SK-N-MC (cell line): ENCODE measurements at regions not wholly inside any gene's neighbourhood (a gene's known extent, or its start where the extent isn't known, plus 50 kb on each side); places are given as distances from the start of the nearest gene placed in this dataset.
"Not testable (repeated sequence)": the region's sequence is repeated elsewhere in the genome, so short reads cannot be mapped to it uniquely, and the experiment has no call there.

Source experiments
- DNase-seq: peaks from one replicate; pipeline ENCODE4 v3.0.0-alpha.2; 2011; ENCODE audit warnings: low read depth, low spot score
- H3K27ac ChIP-seq: fragments of 200-600 bp; sonication (generic); 2 replicates; pipeline ENCODE4 v1.5.1; 2016; ENCODE audit warnings: mixed run types
- H3K36me3 ChIP-seq: fragments of 200-600 bp; sonication (generic); 2 replicates; pipeline ENCODE4 v1.6.1; 2017; ENCODE audit warnings: antibody characterized with exemption, low read length, mixed read lengths; ENCODE audit not compliant: insufficient read depth
- H3K4me3 ChIP-seq: fragments of 200-600 bp; sonication (generic); 2 replicates; pipeline ENCODE4 v1.5.1; 2016
- H3K9ac ChIP-seq: fragments of 200-600 bp; sonication (generic); 2 replicates; pipeline ENCODE4 v1.8.0; 2017; ENCODE audit warnings: mixed run types, mixed read lengths; ENCODE audit not compliant: insufficient read length
- H3K9me3 ChIP-seq: fragments of 200-600 bp; sonication (generic); 2 replicates; pipeline ENCODE4 v1.6.1; 2017; ENCODE audit warnings: low read depth, mild to moderate bottlenecking, antibody characterized with exemption, low read length, moderate library complexity, mixed read lengths
- EZH2 ChIP-seq: fragments of 200-600 bp; sonication (generic); IDR thresholded peaks from one replicate; pipeline ENCODE4 v1.6.1; 2017; ENCODE audit warnings: antibody characterized with exemption
- FOXP2 ChIP-seq: optimal IDR thresholded peaks from 2 replicates; pipeline ENCODE3; 2011; ENCODE audit warnings: mild to moderate bottlenecking, moderate library complexity; ENCODE audit not compliant: insufficient read depth; ENCODE audit errors: extremely low read length, control extremely low read depth
- POLR2AphosphoS5 ChIP-seq: IDR thresholded peaks from 2 replicates; pipeline ENCODE4 v1.6.1; 2012; ENCODE audit warnings: mild to moderate bottlenecking, low read depth, low read length, borderline replicate concordance

DNA sequence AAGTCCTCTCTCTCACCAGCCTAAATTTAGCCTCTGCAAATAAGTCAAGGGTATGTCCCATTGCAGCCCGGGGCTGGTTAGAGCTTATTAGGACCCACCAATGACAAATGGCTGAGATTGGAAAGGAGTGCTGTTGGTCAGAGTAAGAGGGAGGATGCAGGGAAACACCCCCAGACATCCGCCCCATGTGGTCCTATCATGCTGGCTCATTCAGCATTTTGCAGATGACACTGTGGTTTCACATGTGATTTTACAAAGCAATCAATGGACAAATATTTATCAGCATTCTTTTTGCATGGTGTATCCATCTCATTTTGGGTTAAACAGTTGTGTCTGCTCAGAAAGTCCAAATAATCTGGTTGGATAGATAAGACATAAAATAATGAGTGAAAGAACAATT is 152.2 kb upstream of the EXOC2 start:
- Histone ChIP-seq H3K36me3 (no peaks in the 10 kb centered on the region), H3K9me3 (no peaks in the 10 kb centered on the region), H3K27ac (no peak overlapping the region), H3K4me3 (no peak overlapping the region), H3K9ac (no peak overlapping the region)
- DNase-seq = no peak
- no peak for TF ChIP-seq POLR2AphosphoS5
- TF ChIP-seq EZH2 = no peak
- no peak for TF ChIP-seq FOXP2

DNA sequence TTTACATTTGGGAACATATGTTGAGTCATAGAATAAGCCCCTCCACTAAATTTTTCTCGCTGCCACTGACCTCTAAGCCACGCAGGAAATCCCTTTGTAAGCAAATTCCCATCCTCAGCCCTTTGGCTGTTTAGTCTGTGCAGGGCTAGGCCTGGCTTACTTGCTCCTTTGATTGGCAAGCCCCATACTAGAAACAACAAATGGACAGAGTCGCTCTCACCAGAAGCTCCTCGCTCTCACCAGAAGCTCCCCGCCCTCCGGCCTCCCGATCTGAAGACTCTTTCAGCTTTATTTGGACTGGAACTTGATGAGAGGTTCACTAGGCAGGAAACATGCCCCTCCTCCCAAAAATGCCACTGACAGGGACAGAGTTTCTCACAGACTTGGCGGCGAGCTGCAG is 149.2 kb upstream of the EXOC2 start:
- H3K36me3 ChIP-seq = no peaks in the 10 kb centered on the region
- TF ChIP-seq EZH2 = no peak
- no peak for TF ChIP-seq FOXP2
- no peak for TF ChIP-seq POLR2AphosphoS5

DNA sequence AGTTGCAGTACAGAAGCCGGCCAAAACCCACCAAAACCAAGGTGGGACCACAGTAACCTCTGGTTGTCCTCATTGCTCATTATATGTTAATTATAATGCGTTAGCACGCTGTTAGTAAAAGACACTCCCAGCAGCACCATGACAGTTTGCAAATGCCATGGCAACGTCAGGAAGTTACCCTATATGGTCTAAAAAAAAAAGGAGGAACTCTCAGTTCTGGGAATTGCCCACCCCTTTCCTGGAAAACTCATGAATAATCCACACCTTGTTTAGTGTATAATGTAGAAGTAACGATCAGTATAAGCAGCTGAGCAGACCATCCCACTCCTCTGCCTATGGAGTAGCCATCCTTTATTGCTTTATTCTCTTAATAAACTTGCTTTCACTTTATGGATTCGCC is 148.6 kb upstream of the EXOC2 start:
- Histone ChIP-seq H3K36me3 (no peaks in the 10 kb centered on the region), H3K4me3 (no peak overlapping the region), H3K9ac (no peak overlapping the region), H3K27ac (no peak overlapping the region), H3K9me3 (no peaks in the 10 kb centered on the region)
- DNase-seq = no peak
- TF ChIP-seq POLR2AphosphoS5 (no peak), EZH2 (no peak), FOXP2 (no peak)

More for the DNA sequence above, 149.2 kb upstream of the EXOC2 start:
- no peak overlapping the region for H3K4me3 ChIP-seq
- no peak for DNase-seq
- no peak overlapping the region for H3K27ac ChIP-seq
- no peak overlapping the region for H3K9ac ChIP-seq
- H3K9me3 ChIP-seq = no peaks in the 10 kb centered on the region

DNA sequence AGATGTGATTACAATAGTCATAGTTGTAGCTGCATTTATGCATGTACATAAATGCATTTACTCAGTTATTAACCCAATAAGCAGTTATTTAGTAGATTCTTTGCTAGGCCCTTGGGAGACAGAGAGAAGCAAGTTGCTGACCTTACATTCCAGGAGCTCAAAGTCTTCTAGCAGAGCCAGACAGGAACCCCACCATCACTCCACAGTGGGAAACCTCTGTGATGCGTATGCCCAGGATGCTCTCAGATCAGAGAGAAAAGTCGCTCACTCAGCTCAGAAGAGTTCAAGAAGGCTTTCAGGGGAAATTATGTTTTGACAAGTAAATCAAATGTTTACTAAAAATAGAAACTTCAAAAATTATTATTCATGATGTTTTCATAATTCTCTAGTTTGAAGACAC is 146.3 kb upstream of the EXOC2 start:
- no peak overlapping the region for H3K9ac ChIP-seq
- H3K27ac ChIP-seq = no peak overlapping the region
- no peaks in the 10 kb centered on the region for H3K36me3 ChIP-seq
- H3K9me3 ChIP-seq = no peaks in the 10 kb centered on the region
- TF ChIP-seq FOXP2 (no peak), EZH2 (no peak), POLR2AphosphoS5 (no peak)
- DNase-seq = no peak
- H3K4me3 ChIP-seq = no peak overlapping the region

DNA sequence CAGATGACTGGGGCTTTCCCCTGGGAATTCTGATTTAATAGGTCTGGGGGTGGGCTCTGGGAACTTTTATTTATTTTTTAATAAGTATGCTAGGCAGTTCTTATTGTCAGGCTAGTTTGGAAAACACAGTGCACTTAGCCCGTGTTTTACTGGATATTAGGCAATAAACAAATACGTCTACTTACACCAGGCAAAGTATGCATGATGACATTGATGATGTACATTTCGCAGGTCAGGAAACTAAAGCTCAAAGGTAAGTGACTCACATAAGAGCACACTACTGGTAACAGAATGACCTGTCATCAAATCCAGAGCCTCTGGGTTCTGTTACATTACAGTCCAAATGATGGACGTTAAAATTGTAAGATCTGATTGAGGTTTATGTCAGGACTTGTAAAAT is 144.4 kb upstream of the EXOC2 start:
- TF ChIP-seq POLR2AphosphoS5 (no peak), EZH2 (no peak), FOXP2 (no peak)

DNA sequence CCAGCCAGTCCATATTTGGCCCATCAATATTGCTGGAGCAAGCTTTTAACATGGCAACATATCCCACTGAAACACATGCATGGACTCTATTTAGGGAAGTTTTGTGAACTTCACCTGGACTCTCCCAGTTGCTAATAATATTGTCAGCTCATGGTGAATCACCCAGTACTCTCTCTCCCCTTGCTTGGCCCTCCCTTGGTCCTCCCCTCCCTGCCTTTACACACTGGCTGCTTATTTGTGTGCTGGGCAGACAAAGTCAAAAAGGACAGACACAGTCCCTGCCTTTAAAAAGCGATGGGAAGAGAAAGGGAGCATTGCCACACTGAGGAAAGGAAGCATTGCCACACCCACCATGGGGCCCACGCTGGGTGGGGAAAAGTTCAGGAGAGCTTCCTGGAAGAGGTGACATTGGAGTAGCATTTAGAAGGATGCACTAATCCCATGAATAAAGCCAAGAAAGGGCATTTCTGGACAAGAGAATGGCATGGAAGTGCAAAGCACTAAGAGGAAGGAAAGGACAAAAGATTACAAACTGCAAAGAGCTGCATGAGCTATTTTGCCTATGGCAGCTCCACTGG is 143.4 kb upstream of the EXOC2 start:
- H3K36me3 ChIP-seq = no peaks in the 10 kb centered on the region
- TF ChIP-seq EZH2 = no peak
- H3K9me3 ChIP-seq = no peaks in the 10 kb centered on the region
- no peak overlapping the region for H3K9ac ChIP-seq
- DNase-seq = no peak
- no peak overlapping the region for H3K4me3 ChIP-seq
- no peak overlapping the region for H3K27ac ChIP-seq

More for the DNA sequence above, 144.4 kb upstream of the EXOC2 start:
- Histone ChIP-seq H3K4me3 (no peak overlapping the region), H3K27ac (no peak overlapping the region), H3K36me3 (no peaks in the 10 kb centered on the region), H3K9me3 (no peaks in the 10 kb centered on the region), H3K9ac (no peak overlapping the region)
- no peak for DNase-seq

DNA sequence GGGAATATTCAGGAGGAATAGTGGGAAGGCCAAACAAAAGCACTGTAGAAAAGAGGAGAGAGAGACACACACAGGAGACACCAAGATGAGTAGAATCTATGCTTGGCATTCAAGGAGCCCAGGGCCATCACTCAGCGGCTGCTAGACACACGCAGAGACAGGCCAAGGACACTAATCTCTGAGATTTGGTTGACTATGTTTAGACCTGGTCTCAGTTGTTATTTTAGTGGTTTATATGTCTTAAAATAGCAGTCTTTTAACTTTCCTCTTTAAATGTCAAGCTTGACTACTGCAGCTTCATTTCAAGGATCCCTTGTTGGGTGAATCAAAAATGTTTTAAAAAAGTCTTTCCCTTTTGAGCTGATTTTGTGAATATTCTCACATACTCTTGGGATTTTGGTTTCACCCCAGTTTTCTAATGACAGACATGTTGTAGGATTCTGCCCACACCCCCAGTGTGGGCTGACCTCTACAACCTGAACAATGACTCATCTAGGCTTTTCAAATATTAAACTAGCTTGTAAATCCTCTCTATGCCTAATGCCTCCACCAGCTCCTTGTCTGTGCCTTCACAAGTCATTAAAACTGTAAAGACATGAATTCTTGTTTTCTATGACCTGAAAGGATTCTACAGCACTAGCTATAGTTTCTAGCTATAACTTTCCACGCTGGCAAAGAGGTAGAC is 142.7 kb upstream of the EXOC2 start:
- H3K9me3 ChIP-seq = no peaks in the 10 kb centered on the region
- TF ChIP-seq EZH2 = no peak
- TF ChIP-seq FOXP2 = no peak
- H3K4me3 ChIP-seq = no peak overlapping the region
- no peak overlapping the region for H3K9ac ChIP-seq
- no peak overlapping the region for H3K27ac ChIP-seq
- no peak for DNase-seq
- no peaks in the 10 kb centered on the region for H3K36me3 ChIP-seq

DNA sequence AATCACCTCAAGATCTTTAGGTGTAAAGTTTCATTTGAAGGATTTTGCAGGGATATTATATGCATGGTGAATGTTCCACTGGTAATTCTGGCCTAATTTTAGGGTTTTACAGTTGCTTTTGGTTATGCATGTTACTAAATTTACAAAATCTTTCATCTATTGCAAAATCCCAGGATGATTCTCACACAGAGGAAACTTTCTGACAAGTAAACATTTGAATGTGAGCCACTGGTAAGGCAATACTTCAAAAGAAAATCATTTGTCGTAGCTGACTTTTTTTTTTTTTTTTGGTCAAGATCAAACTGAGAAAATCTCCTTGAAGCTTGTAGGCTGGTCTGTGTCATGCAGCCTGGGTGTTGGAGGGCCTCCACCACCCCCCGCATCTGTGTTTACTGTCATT is 141.9 kb upstream of the EXOC2 start:
- Histone ChIP-seq H3K9me3 (no peaks in the 10 kb centered on the region), H3K36me3 (no peaks in the 10 kb centered on the region), H3K9ac (no peak overlapping the region), H3K27ac (no peak overlapping the region), H3K4me3 (no peak overlapping the region)
- TF ChIP-seq FOXP2 (no peak), POLR2AphosphoS5 (no peak), EZH2 (no peak)
- DNase-seq = no peak

DNA sequence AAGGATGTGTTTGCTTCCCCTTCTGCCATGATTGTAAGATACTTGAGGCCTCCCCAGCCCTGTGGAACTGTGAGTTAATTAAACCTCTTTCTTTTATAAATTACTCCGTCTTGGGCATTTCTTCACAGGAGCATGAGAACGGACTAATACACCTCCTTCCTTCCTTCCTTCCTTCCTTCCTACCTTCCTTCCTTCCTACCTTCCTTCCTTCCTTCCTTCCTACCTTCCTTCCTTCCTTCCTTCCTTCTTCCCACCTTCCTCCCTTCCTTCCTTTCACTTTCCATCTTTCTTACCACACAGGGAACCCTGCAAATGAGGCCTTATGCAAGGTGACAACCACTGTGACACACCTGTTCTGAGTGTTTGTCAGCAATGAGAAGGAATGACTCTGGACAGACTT is 141.3 kb upstream of the EXOC2 start:
- Histone ChIP-seq H3K9me3 (no peaks in the 10 kb centered on the region), H3K9ac (no peak overlapping the region), H3K27ac (no peak overlapping the region), H3K36me3 (no peaks in the 10 kb centered on the region), H3K4me3 (no peak overlapping the region)
- no peak for DNase-seq
- no peak for TF ChIP-seq EZH2
- no peak for TF ChIP-seq FOXP2
- no peak for TF ChIP-seq POLR2AphosphoS5

DNA sequence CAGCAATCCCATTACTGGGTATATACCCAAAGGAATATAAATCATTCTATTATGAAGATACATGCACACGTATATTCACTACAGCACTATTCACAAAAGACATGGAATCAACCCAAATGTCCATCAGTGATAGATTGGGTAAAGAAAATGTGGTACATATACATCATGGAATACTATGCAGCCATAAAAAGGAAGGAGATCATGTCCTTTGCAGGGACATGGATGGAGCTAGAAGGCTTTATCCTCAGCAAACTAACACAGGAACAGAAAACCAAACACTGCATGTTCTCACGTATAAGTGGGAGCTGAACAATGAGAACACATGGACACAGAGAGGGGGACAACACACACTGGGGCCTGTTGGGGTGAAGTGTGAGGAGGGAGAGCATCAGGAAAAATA is 139.9 kb upstream of the EXOC2 start:
- H3K27ac ChIP-seq = not testable (repeated sequence)

More for the DNA sequence above, 139.9 kb upstream of the EXOC2 start:
- not testable (repeated sequence) for H3K4me3 ChIP-seq, H3K9me3 ChIP-seq, DNase-seq, H3K36me3 ChIP-seq, H3K9ac ChIP-seq
